Activated naive CD8-positive, alpha-beta T cell treated with anti-CD3 and anti-CD28 coated beads for 36 hours (primary cell): ENCODE measurements at regions not wholly inside any gene's neighbourhood (a gene's known extent, or its start where the extent isn't known, plus 50 kb on each side); places are given as distances from the start of the nearest gene placed in this dataset.
"Not testable (repeated sequence)": the region's sequence is repeated elsewhere in the genome, so short reads cannot be mapped to it uniquely, and the experiment has no call there.

ENCODE experiments used
- DNase-seq: peaks from one replicate; pipeline ENCODE4 v3.0.0; 2021
- H3K27ac Mint-ChIP-seq: one replicate; pipeline ENCODE4 v1.8.0; 2022; ENCODE audit warnings: mild to moderate bottlenecking, moderate library complexity, mixed read lengths
- H3K27me3 Mint-ChIP-seq: one replicate; pipeline ENCODE4 v1.8.0; 2022; ENCODE audit warnings: mild to moderate bottlenecking, mixed read lengths
- H3K36me3 Mint-ChIP-seq: one replicate; pipeline ENCODE4 v1.8.0; 2021; ENCODE audit warnings: mild to moderate bottlenecking, mixed read lengths
- H3K4me1 Mint-ChIP-seq: one replicate; pipeline ENCODE4 v1.8.0; 2021; ENCODE audit warnings: mixed read lengths
- H3K4me3 Mint-ChIP-seq: one replicate; pipeline ENCODE4 v1.8.0; 2022; ENCODE audit warnings: mild to moderate bottlenecking, moderate library complexity, mixed read lengths
- H3K9me3 Mint-ChIP-seq: one replicate; pipeline ENCODE4 v1.8.0; 2022; ENCODE audit warnings: mixed read lengths

DNA sequence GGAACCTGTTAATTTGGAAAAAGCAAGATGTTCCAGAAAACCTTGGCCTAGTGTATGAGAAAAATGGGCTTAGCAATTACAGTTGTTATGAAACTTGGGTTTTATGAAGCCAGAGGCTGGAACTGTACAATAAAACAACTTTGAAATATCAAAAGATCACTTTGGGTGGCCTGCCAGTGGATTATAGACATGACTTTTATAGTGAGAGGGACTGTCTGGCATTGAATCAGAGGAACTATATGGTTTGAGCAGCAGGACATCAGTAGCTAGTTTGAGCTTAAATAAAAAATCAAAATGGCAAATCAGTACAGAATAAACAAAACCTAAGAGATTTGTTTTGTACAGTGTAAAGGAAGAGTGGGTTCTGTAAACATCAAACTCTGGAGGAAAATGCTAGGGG is 115.0 kb upstream of the PTPRG start:
- DNase-seq = no peak
- no peaks in the 10 kb centered on the region for H3K9me3 Mint-ChIP-seq
- no peaks in the 10 kb centered on the region for H3K36me3 Mint-ChIP-seq
- peaks cover 4% of the 10 kb centered on the region for H3K27me3 Mint-ChIP-seq
- no peaks in the 10 kb centered on the region for H3K4me1 Mint-ChIP-seq
- H3K27ac Mint-ChIP-seq = no peak overlapping the region
- no peak overlapping the region for H3K4me3 Mint-ChIP-seq

- no peaks in the 10 kb centered on the region for H3K36me3 Mint-ChIP-seq
- no peaks in the 10 kb centered on the region for H3K9me3 Mint-ChIP-seq
- no peak for DNase-seq
- H3K4me3 Mint-ChIP-seq = no peak overlapping the region
- H3K4me1 Mint-ChIP-seq = no peaks in the 10 kb centered on the region
- no peak overlapping the region for H3K27ac Mint-ChIP-seq
- peaks cover 4% of the 10 kb centered on the region for H3K27me3 Mint-ChIP-seq
Observed at GRCh38 chr3:61448378-61448777, 113.0 kb upstream of the PTPRG start.

DNA sequence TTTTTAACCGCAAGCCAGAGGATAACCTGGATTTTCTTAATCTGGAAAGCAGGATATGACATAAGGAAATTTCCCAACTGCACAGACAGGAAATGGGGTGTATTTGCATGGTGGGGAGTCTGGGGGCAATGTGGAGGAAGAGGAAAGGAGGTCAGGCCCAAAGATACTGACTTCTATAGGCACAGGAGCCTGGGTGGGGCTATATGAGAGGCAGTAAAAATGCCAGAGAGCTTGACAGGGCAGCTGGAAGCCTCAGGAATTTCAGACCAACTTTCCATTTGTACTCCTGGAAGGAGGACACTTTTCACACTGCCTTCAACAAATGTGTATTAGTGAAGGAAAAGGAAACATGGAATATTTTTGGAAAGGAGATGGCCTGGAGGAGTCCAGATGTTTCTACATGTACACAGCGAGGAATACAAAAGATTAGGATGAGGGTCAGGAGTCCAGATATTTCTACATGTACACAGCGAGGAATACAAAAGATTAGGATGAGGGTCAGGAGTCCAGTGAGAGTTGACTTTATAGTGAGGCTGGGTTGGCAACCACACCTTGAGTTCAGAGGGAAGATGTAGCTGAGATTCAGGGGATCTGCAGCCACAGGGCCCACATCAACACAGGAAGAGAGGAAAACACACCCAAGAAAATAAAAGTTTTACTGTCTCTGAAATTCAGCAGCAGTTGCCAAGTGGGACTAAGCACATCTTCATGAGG is 111.9 kb upstream of the PTPRG start:
- Mint-ChIP-seq H3K36me3 (no peaks in the 10 kb centered on the region), H3K4me1 (no peaks in the 10 kb centered on the region), H3K27me3 (peaks cover 4% of the 10 kb centered on the region), H3K27ac (no peak overlapping the region), H3K9me3 (no peaks in the 10 kb centered on the region), H3K4me3 (no peak overlapping the region)
- no peak for DNase-seq

DNA sequence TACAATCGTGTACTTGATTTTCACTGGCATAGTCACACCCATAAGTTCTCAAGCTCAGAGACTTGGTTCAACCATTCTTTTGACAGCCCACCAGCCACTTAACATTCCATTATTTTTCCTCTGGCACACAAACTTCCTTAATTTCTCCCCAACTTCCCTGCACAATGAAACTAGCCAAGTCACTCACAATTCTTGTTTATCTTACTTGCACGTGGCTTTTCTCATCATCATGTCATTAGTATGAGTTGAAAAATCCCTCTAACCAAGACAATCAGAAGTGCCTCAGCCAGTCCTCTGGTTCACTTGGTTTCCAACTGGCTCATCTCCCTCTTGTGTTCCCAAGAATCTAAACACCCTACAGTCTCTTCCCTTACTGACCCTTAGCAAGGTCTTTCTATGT is 110.5 kb upstream of the PTPRG start:
- no peaks in the 10 kb centered on the region for H3K4me1 Mint-ChIP-seq
- no peak overlapping the region for H3K4me3 Mint-ChIP-seq
- H3K9me3 Mint-ChIP-seq = no peaks in the 10 kb centered on the region
- H3K36me3 Mint-ChIP-seq = no peaks in the 10 kb centered on the region
- no peak for DNase-seq
- no peak overlapping the region for H3K27ac Mint-ChIP-seq
- H3K27me3 Mint-ChIP-seq = peaks cover 3% of the 10 kb centered on the region

DNA sequence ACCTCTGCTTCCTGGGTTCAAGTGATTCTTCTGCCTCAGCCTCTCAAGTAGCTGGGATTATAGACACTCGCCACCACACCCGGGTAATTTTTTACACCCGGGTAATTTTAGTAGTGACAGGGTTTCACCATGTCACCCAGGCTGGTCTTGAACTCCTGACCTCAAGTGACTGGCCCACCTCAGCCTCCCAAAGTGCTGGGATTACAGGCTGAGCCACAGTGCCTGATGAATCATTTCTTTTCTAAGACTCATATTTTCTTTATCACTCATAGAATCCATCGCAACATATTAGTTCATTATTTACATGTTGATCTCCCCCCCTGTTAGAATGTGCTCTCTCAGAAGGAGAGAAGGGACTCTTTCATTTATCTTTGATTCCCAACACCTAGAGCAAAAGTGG is 109.5 kb upstream of the PTPRG start:
- Mint-ChIP-seq H3K9me3 (no peaks in the 10 kb centered on the region), H3K27ac (no peak overlapping the region), H3K4me1 (no peaks in the 10 kb centered on the region), H3K27me3 (no peaks in the 10 kb centered on the region), H3K4me3 (no peak overlapping the region), H3K36me3 (no peaks in the 10 kb centered on the region)
- no peak for DNase-seq

- no peaks in the 10 kb centered on the region for H3K36me3 Mint-ChIP-seq
Observed at GRCh38 chr3:61452535-61453090, 108.8 kb upstream of the PTPRG start.

DNA sequence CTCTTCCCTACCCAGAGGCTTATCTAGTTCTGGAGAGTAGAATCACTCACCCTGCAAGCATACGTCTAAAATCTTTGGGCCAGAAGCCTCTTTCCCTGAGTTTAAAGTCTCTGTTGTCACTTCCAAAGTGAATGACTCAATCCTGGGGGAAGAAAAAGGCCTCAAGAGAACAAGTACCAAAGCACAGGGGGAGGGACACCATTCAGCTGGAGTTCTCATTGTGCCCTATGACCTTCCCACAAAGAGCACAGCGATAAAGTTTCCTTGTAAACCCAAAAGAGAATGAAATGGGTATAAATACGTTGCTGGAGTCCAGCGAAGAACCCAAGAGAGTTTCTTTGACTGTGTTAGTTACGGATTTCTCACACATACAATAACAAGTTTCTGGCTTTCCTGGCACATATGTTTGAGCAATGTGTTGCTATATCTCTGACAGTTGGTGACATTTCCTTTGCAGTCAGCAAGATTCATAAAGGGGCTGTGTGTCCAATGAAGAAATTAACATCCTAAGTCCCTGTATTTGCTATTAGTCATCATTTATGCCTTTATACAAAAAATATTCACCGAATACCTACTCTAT is 107.3 kb upstream of the PTPRG start:
- no peak overlapping the region for H3K4me3 Mint-ChIP-seq
- no peak overlapping the region for H3K27ac Mint-ChIP-seq
- no peak for DNase-seq
- no peaks in the 10 kb centered on the region for H3K36me3 Mint-ChIP-seq
- H3K4me1 Mint-ChIP-seq = no peaks in the 10 kb centered on the region
- peaks cover 1% of the 10 kb centered on the region for H3K27me3 Mint-ChIP-seq
- H3K9me3 Mint-ChIP-seq = no peaks in the 10 kb centered on the region

More at GRCh38 chr3:61452535-61453090, 108.8 kb upstream of the PTPRG start:
- Mint-ChIP-seq H3K27ac (no peak overlapping the region), H3K9me3 (no peaks in the 10 kb centered on the region), H3K4me1 (no peaks in the 10 kb centered on the region), H3K4me3 (no peak overlapping the region), H3K27me3 (no peaks in the 10 kb centered on the region)
- DNase-seq = no peak

GRCh38 chr3:61454801-61455200 is 106.6 kb upstream of the PTPRG start:
- Mint-ChIP-seq H3K27me3 (peaks cover 6% of the 10 kb centered on the region), H3K9me3 (no peaks in the 10 kb centered on the region), H3K4me1 (no peaks in the 10 kb centered on the region), H3K4me3 (no peak overlapping the region), H3K27ac (no peak overlapping the region), H3K36me3 (no peaks in the 10 kb centered on the region)
- DNase-seq = no peak

DNA sequence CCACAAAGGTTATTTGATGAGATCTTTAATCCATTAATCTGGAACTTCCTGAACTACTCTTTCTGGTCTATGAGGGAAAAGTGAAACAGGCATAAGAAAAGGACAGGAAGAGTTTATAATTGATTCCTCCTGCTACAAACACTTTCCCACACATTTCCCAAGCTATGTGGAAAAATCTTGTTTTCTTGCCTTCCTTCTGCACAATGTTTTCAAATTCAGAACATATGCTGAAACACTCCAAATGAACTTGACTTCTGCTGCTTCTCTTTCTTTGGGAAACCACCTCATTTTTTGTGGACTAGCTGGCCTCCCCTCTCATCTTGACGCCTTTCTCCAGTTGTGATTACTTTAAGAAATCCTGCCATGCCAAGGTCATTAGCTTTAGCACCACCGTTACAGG is 100.7 kb upstream of the PTPRG start:
- Mint-ChIP-seq H3K27me3 (peaks cover 6% of the 10 kb centered on the region), H3K4me3 (no peak overlapping the region), H3K36me3 (no peaks in the 10 kb centered on the region), H3K4me1 (no peaks in the 10 kb centered on the region), H3K9me3 (no peaks in the 10 kb centered on the region), H3K27ac (no peak overlapping the region)
- no peak for DNase-seq

- Mint-ChIP-seq H3K4me1 (no peaks in the 10 kb centered on the region), H3K9me3 (no peaks in the 10 kb centered on the region), H3K36me3 (no peaks in the 10 kb centered on the region), H3K27me3 (peaks cover 6% of the 10 kb centered on the region), H3K27ac (no peak overlapping the region), H3K4me3 (no peak overlapping the region)
- DNase-seq = no peak
Observed at GRCh38 chr3:61463191-61463590, 98.2 kb upstream of the PTPRG start.

GRCh38 chr3:61464518-61465140 is 96.7 kb upstream of the PTPRG start:
- Mint-ChIP-seq H3K9me3 (no peaks in the 10 kb centered on the region), H3K4me3 (no peak overlapping the region), H3K27ac (no peak overlapping the region), H3K4me1 (no peaks in the 10 kb centered on the region), H3K27me3 (no peaks in the 10 kb centered on the region), H3K36me3 (no peaks in the 10 kb centered on the region)
- no peak for DNase-seq

DNA sequence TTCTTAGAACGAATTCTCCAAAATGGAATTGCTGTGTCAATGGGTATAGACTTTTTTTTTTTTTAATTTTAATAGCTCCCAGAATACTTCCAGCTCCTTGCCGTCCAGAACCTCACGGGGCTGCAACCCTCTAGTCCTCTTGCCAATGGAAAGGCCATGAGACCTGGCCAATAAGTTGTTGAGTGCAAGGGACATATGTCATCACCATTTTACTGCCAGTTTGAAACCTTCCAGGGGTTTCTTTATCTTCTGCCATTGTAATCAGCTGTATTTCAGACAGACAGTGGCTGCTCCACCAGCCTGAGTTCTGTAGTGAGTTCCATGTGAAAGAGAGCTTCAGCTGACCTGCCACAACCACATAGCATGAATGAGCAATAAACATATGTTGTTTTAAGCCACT is 95.0 kb upstream of the PTPRG start:
- H3K27ac Mint-ChIP-seq = no peak overlapping the region
- DNase-seq = no peak
- H3K36me3 Mint-ChIP-seq = no peaks in the 10 kb centered on the region
- no peaks in the 10 kb centered on the region for H3K9me3 Mint-ChIP-seq
- H3K4me1 Mint-ChIP-seq = no peaks in the 10 kb centered on the region
- no peaks in the 10 kb centered on the region for H3K27me3 Mint-ChIP-seq
- no peak overlapping the region for H3K4me3 Mint-ChIP-seq

DNA sequence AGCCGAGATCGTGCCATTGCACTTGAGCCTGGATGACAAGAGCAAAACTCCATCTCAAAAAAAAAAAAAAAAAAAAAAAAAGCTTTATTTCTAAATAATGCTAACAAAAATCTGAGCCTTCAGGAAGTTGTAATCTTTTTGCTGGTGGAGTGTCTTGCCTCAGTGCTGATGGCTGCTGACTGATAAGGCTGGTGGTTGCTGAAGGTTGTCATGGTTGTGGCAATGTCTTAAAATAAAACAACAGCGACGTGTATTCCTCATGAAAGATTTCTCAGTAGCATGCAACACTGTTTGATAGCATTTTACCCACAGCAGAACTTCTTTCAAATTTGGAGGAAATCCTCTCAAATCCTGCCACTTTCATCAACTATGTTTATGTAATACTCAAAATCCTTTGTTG is 77.4 kb upstream of the PTPRG start:
- Mint-ChIP-seq H3K27ac (no peak overlapping the region), H3K27me3 (peaks cover 8% of the 10 kb centered on the region), H3K9me3 (no peaks in the 10 kb centered on the region), H3K4me3 (no peak overlapping the region), H3K36me3 (no peaks in the 10 kb centered on the region), H3K4me1 (no peaks in the 10 kb centered on the region)
- DNase-seq = no peak

GRCh38 chr3:61493339-61493738 is 68.0 kb upstream of the PTPRG start:
- no peaks in the 10 kb centered on the region for H3K4me1 Mint-ChIP-seq
- no peak overlapping the region for H3K27ac Mint-ChIP-seq
- H3K4me3 Mint-ChIP-seq = no peak overlapping the region
- no peak for DNase-seq
- peaks cover 4% of the 10 kb centered on the region for H3K9me3 Mint-ChIP-seq
- H3K27me3 Mint-ChIP-seq = peaks cover 6% of the 10 kb centered on the region
- H3K36me3 Mint-ChIP-seq = no peaks in the 10 kb centered on the region

- H3K27me3 Mint-ChIP-seq, H3K9me3 Mint-ChIP-seq, DNase-seq, H3K27ac Mint-ChIP-seq, H3K4me1 Mint-ChIP-seq, H3K4me3 Mint-ChIP-seq, H3K36me3 Mint-ChIP-seq: not testable (repeated sequence)
Observed at GRCh38 chr3:61494309-61494708, 67.1 kb upstream of the PTPRG start.

DNA sequence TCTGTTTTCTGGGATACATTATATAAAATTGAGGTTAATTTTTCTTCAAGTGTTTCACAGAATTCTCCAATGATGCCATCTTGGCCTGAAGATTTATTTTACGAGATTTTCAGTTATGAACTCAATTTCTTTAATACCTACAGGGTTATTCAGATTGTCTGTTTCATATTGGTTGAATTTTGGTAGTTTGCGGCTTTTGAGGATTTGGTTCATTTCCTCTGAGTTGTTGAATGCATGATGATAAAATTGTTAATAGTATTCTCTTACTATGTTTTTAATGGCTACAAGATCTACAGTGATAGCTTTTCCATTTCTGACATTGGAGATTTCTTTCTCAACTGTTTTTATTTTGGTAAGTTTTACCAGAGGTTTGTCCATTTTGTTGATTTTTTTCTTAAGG is 63.9 kb upstream of the PTPRG start:
- DNase-seq = no peak
- Mint-ChIP-seq H3K27ac (no peak overlapping the region), H3K4me3 (no peak overlapping the region), H3K27me3 (no peaks in the 10 kb centered on the region), H3K9me3 (peaks cover 8% of the 10 kb centered on the region), H3K36me3 (no peaks in the 10 kb centered on the region), H3K4me1 (no peaks in the 10 kb centered on the region)
